K562 (cell line): ENCODE measurements at regions not wholly inside any gene's neighbourhood (a gene's known extent, or its start where the extent isn't known, plus 50 kb on each side); places are given as distances from the start of the nearest gene placed in this dataset.
A peak's percentile ranks its signal among the peaks of the same experiment; 100 is the strongest.

ENCODE experiments used
- ATAC-seq: fragments of 200-7000 bp; cut with Tn5 transposase; 3 replicates; pipeline ENCODE4 v1.9.1; 2020; ENCODE audit warnings: moderate library complexity
- BruUV-seq: library from RNA; stranded (reverse); fragments of 400-500 nt; replicated peaks from 2 replicates; lab custom pipeline; 2021; lab: Mats Ljungman, UMichigan
- CTCF ChIA-PET: fragments of 300-600 bp; formaldehyde crosslinking; extraction: SDS; loops from one replicate; lab custom pipeline; 2021; ENCODE audit warnings: low intra/inter-chr PET ratio; lab: Yijun Ruan, JAX
- POLR2A ChIA-PET: fragments of 300-600, 350-650 bp; sonication (Branson Sonifier 250); formaldehyde crosslinking; extraction: SDS; loops from one replicate; lab custom pipeline; 2021; ENCODE audit warnings: antibody characterized with exemption, inconsistent platforms; lab: Yijun Ruan, JAX
- DNase-seq, 4 experiments: peaks; one replicate each; pipeline versions ENCODE4 v3.0.0 to v3.0.0-alpha.2; 2011 to 2018; ENCODE audit warnings: low spot score in 3 of 4, mixed read lengths in 3 of 4; ENCODE audit errors: extremely low read depth in 1 of 4
- FAIRE-seq: peaks from 2 replicates; lab custom pipeline; 2011; peaks lifted over from hg19 to GRCh38; lab: Jason Lieb, UNC
- H2AFZ ChIP-seq: 2 replicates; pipeline ENCODE4 v1.6.0; 2011; ENCODE audit warnings: low read depth, low read length, control low read depth, inconsistent platforms
- H3K27ac ChIP-seq: fragments of 200-600 bp; 3 replicates; pipeline ENCODE4 v1.8.0; 2011; ENCODE audit warnings: low read depth, mild to moderate bottlenecking, control low read depth, inconsistent platforms, low read length, moderate library complexity, mixed read lengths; ENCODE audit errors: extremely low read depth
- H3K27me3 ChIP-seq, 2 experiments: fragments of 300-600 bp in 1 of 2; 2 replicates in 1 of 2; 3 replicates in 1 of 2; pipeline versions ENCODE4 v1.6.0 to v1.8.0; 2011; ENCODE audit warnings: inconsistent platforms in 2 of 2, low read length in 2 of 2, mild to moderate bottlenecking in 1 of 2, mixed read lengths in 1 of 2, moderate library complexity in 1 of 2; ENCODE audit not compliant: control insufficient read depth in 2 of 2, insufficient read depth in 2 of 2
- H3K36me3 ChIP-seq: fragments of 300-600 bp; 3 replicates; pipeline ENCODE4 v1.8.0; 2011; ENCODE audit warnings: mild to moderate bottlenecking, low read length, inconsistent platforms; ENCODE audit not compliant: control insufficient read depth, insufficient read depth
- H3K4me1 ChIP-seq, 2 experiments: fragments of 200-600 bp in 1 of 2; replicated peaks in 1 of 2; 2 replicates in 1 of 2; 3 replicates in 1 of 2; pipeline versions ENCODE4 v1.5.1 to v1.8.0; 2011; ENCODE audit warnings: inconsistent platforms in 2 of 2, low read length in 2 of 2, mild to moderate bottlenecking in 1 of 2, mixed read lengths in 1 of 2, moderate library complexity in 1 of 2; ENCODE audit not compliant: control insufficient read depth in 2 of 2, insufficient read depth in 2 of 2
- H3K4me2 ChIP-seq: 2 replicates; pipeline ENCODE4 v1.6.1; 2011; ENCODE audit warnings: low read length, control low read depth, inconsistent platforms, mixed read lengths; ENCODE audit not compliant: insufficient read depth
- H3K4me3 ChIP-seq: fragments of 200-600 bp; sonication (generic), shearing (Covaris generic); 2 replicates; pipeline ENCODE4 v1.5.1; 2016; ENCODE audit warnings: control low read depth, inconsistent platforms
- H3K79me2 ChIP-seq: fragments of 200-600 bp; 3 replicates; pipeline ENCODE4 v1.8.0; 2011; ENCODE audit warnings: low read length, inconsistent platforms; ENCODE audit not compliant: control insufficient read depth, insufficient read depth
- H3K9ac ChIP-seq, 2 experiments: 2 replicates each; pipeline versions ENCODE4 v1.6.0 to v1.6.1; 2011; ENCODE audit warnings: low read depth in 2 of 2, low read length in 2 of 2, control low read depth in 1 of 2, inconsistent platforms in 1 of 2, mild to moderate bottlenecking in 1 of 2, mixed read lengths in 1 of 2; ENCODE audit not compliant: insufficient read depth in 1 of 2
- H3K9me1 ChIP-seq: one replicate; pipeline ENCODE4 v1.6.0; 2011; ENCODE audit warnings: inconsistent platforms, mild to moderate bottlenecking, low read length, moderate library complexity; ENCODE audit not compliant: control insufficient read depth, insufficient read depth
- H3K9me3 ChIP-seq: replicated peaks from 2 replicates; pipeline ENCODE4 v1.5.1; 2011; ENCODE audit warnings: low read depth, low read length, inconsistent platforms; ENCODE audit not compliant: control insufficient read depth, insufficient read depth
- H4K20me1 ChIP-seq: replicated peaks from 2 replicates; pipeline ENCODE4 v1.6.1; 2011; ENCODE audit warnings: low read length, inconsistent platforms, mixed read lengths; ENCODE audit not compliant: control insufficient read depth, insufficient read depth
- MEIS2 ChIP-seq: fragments of 450-650 bp; IDR thresholded peaks from 2 replicates; pipeline ENCODE4 v1.6.1; 2014; ENCODE audit warnings: mild to moderate bottlenecking; ENCODE audit not compliant: partially characterized antibody
- SAFB ChIP-seq: fragments of 200-400 bp; formaldehyde crosslinking; IDR thresholded peaks from 2 replicates; pipeline ENCODE4 v1.6.1; 2017; ENCODE audit warnings: low read depth, low read length, borderline replicate concordance
- WGBS: fragments of 100-300 bp; shearing (Covaris generic); methylation state at CpG from one replicate; pipeline ENCODE4 v1.1.6; 2016; ENCODE audit warnings: low coverage, mixed read lengths; ENCODE audit not compliant: insufficient coverage; ENCODE audit errors: missing lambda C conversion rate; 5-methylcytosine and 5-hydroxymethylcytosine counted together
- in situ Hi-C: fragments of 300-500 bp; cut with MboI; formaldehyde crosslinking; loops from 4 replicates; pipeline ENCODE4 v1.15.0; 2018; ENCODE audit warnings: inconsistent platforms, mixed read lengths
- intact Hi-C: fragments of 100-400 bp; cut with micrococcal nuclease; formaldehyde crosslinking; loops from 2 replicates; pipeline ENCODE4 v1.14.2; 2022
- TF ChIP-seq, protein P1 (sequence below), 2 experiments: IDR thresholded peaks in 1 of 2; conservative IDR thresholded peaks in 1 of 2; 2 replicates each; pipeline ENCODE4 v1.6.1; 2016; ENCODE audit warnings: low read depth in 2 of 2, mild to moderate bottlenecking in 1 of 2, missing compliant biosample characterization in 1 of 2, missing genetic modification characterization in 1 of 2, moderate library complexity in 1 of 2
- TF ChIP-seq, protein P2 (sequence below), 2 experiments: IDR thresholded peaks; 2 replicates each; pipeline ENCODE4 v1.6.1; 2012; ENCODE audit warnings: improper control_type of control experiment in 2 of 2, low read depth in 2 of 2, low read length in 2 of 2, borderline replicate concordance in 1 of 2

DNA sequence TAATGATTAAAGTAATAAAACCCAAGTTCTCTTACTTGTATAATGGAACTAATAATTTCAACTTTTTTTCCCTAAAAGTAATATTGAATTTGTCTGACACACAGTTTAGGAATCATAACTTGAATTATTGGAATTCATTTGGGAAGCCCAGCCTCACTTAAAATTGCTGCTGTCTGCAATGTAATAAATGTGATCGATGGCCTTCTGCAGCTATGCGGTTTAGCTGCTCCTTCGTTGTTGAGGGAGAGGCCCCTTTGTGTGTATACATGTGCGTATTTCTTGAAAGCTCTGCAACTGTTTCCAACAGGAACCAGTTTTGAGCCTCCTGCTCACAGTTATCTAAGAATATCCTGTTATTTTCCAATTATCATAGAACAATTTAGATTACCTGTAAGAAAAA, 152.5 kb downstream of the AKR1D1 start:
- in situ Hi-C loops, result no loop called here
- H3K27me3 ChIP-seq, result peaks cover 3 to 8% of the 10 kb centered on the region in 2 experiments; a peak in 3 of 5 replicates
- no TSS peak for BruUV-seq

More for the DNA sequence above, 152.5 kb downstream of the AKR1D1 start:
- no peak for ATAC-seq
- TF ChIP-seq SAFB (no peak), MEIS2 (peak; percentile 45)
- TF ChIP-seq, protein P1, sequence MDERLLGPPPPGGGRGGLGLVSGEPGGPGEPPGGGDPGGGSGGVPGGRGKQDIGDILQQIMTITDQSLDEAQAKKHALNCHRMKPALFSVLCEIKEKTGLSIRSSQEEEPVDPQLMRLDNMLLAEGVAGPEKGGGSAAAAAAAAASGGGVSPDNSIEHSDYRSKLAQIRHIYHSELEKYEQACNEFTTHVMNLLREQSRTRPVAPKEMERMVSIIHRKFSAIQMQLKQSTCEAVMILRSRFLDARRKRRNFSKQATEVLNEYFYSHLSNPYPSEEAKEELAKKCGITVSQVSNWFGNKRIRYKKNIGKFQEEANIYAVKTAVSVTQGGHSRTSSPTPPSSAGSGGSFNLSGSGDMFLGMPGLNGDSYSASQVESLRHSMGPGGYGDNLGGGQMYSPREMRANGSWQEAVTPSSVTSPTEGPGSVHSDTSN (CRISPR knock-in tag; IDR thresholded peaks at IDR 0.05; ENCODE audit: low read depth), result no peak
- TF ChIP-seq, protein P1 (tag; conservative IDR thresholded peaks at IDR 0.05; ENCODE audit: low read depth), result peak; percentile 67
- TF ChIP-seq, protein P2, sequence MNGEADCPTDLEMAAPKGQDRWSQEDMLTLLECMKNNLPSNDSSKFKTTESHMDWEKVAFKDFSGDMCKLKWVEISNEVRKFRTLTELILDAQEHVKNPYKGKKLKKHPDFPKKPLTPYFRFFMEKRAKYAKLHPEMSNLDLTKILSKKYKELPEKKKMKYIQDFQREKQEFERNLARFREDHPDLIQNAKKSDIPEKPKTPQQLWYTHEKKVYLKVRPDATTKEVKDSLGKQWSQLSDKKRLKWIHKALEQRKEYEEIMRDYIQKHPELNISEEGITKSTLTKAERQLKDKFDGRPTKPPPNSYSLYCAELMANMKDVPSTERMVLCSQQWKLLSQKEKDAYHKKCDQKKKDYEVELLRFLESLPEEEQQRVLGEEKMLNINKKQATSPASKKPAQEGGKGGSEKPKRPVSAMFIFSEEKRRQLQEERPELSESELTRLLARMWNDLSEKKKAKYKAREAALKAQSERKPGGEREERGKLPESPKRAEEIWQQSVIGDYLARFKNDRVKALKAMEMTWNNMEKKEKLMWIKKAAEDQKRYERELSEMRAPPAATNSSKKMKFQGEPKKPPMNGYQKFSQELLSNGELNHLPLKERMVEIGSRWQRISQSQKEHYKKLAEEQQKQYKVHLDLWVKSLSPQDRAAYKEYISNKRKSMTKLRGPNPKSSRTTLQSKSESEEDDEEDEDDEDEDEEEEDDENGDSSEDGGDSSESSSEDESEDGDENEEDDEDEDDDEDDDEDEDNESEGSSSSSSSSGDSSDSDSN (IDR thresholded peaks at IDR 0.05; ENCODE audit: borderline replicate concordance in 1 of 2, low read depth in 2 of 2, low read length in 2 of 2), result no peak
- TF ChIP-seq, all 486 proteins: peak for 2
- Histone ChIP-seq H3K9ac (no peak overlapping the region), H3K36me3 (no peaks in the 10 kb centered on the region), H3K9me1 (no peaks in the 10 kb centered on the region), H3K4me1 (peaks cover 0 to 7% of the 10 kb centered on the region in 2 experiments; a peak in 4 of 5 replicates), H3K9me3 (peaks cover 9% of the 10 kb centered on the region), H3K4me3 (no peak overlapping the region), H3K27ac (no peak overlapping the region), H4K20me1 (no peaks in the 10 kb centered on the region), H3K4me2 (no peak overlapping the region), H2AFZ (no peak overlapping the region), H3K79me2 (no peaks in the 10 kb centered on the region)
- 10% methylated on average over 4 of the region's 4 CpGs for WGBS
- DNase-seq, result no peak
- no peak for FAIRE-seq
- ChIA-PET POLR2A (no interaction called here), CTCF (no interaction called here)
- intact Hi-C loops, result no loop called here
